Mesendoderm (in vitro differentiated cells): ENCODE measurements at regions not wholly inside any gene's neighbourhood (a gene's known extent, or its start where the extent isn't known, plus 50 kb on each side); places are given as distances from the start of the nearest gene placed in this dataset.

Source experiments
- DNase-seq: peaks from one replicate; pipeline ENCODE4 v3.0.0; 2013
- H2AK5ac ChIP-seq: 2 replicates; pipeline ENCODE4 v1.6.1; 2013; ENCODE audit warnings: low read length, inconsistent platforms
- H2BK120ac ChIP-seq: 2 replicates; pipeline ENCODE4 v1.6.1; 2013; ENCODE audit warnings: low read depth, mild to moderate bottlenecking, low read length, moderate library complexity, mixed read lengths
- H2BK15ac ChIP-seq: replicated peaks from 2 replicates; pipeline ENCODE4 v1.6.1; 2013; ENCODE audit warnings: low read depth, mild to moderate bottlenecking, moderate library complexity
- H2BK5ac ChIP-seq: 2 replicates; pipeline ENCODE4 v1.6.1; 2013; ENCODE audit warnings: low read length, inconsistent platforms
- H3K18ac ChIP-seq: 2 replicates; pipeline ENCODE4 v1.6.1; 2013; ENCODE audit warnings: mild to moderate bottlenecking, low read length, mixed read lengths
- H3K23ac ChIP-seq: one replicate; pipeline ENCODE4 v1.6.1; 2013; ENCODE audit warnings: low read length
- H3K27ac ChIP-seq: 2 replicates; pipeline ENCODE4 v1.5.1; 2013; ENCODE audit warnings: low read depth, mild to moderate bottlenecking, inconsistent platforms, low read length, moderate library complexity
- H3K27me3 ChIP-seq: 2 replicates; pipeline ENCODE4 v1.6.1; 2013; ENCODE audit warnings: low read length, control low read depth, mild to moderate bottlenecking, inconsistent platforms; ENCODE audit not compliant: insufficient read depth, poor library complexity
- H3K36me3 ChIP-seq: 2 replicates; pipeline ENCODE4 v1.6.1; 2013; ENCODE audit warnings: low read length, inconsistent platforms; ENCODE audit not compliant: control insufficient read depth, insufficient read depth
- H3K4ac ChIP-seq: one replicate; pipeline ENCODE4 v1.6.1; 2013; ENCODE audit warnings: low read depth, mild to moderate bottlenecking, low read length, moderate library complexity
- H3K4me1 ChIP-seq: 2 replicates; pipeline ENCODE4 v1.6.1; 2013; ENCODE audit warnings: low read depth, low read length, inconsistent platforms; ENCODE audit not compliant: control insufficient read depth
- H3K4me2 ChIP-seq: 2 replicates; pipeline ENCODE4 v1.6.1; 2013; ENCODE audit warnings: low read length
- H3K4me3 ChIP-seq: 2 replicates; pipeline ENCODE4 v1.5.1; 2013; ENCODE audit warnings: mild to moderate bottlenecking, low read length
- H3K56ac ChIP-seq: one replicate; pipeline ENCODE4 v1.6.1; 2013; ENCODE audit warnings: low read length
- H3K79me1 ChIP-seq: 2 replicates; pipeline ENCODE4 v1.6.1; 2013; ENCODE audit warnings: low read length, inconsistent platforms
- H3K79me2 ChIP-seq: 2 replicates; pipeline ENCODE4 v1.6.1; 2013; ENCODE audit warnings: mild to moderate bottlenecking, low read length; ENCODE audit not compliant: control insufficient read depth, insufficient read depth
- H3K9ac ChIP-seq: 2 replicates; pipeline ENCODE4 v1.6.1; 2013; ENCODE audit warnings: low read length, inconsistent platforms
- H4K5ac ChIP-seq: one replicate; pipeline ENCODE4 v1.6.1; 2013; ENCODE audit warnings: low read length
- H4K8ac ChIP-seq: one replicate; pipeline ENCODE4 v1.6.1; 2013; ENCODE audit warnings: low read depth, mild to moderate bottlenecking, control low read depth, low read length, moderate library complexity
- WGBS: extraction: QIAGEN DNeasy Blood & Tissue Kit; methylation state at CpG from one replicate; pipeline ENCODE4 v1.1.7; 2013; ENCODE audit warnings: low lambda C conversion rate, missing lambda C conversion rate; ENCODE audit not compliant: insufficient coverage; ENCODE audit errors: extremely low coverage; 5-methylcytosine and 5-hydroxymethylcytosine counted together

DNA sequence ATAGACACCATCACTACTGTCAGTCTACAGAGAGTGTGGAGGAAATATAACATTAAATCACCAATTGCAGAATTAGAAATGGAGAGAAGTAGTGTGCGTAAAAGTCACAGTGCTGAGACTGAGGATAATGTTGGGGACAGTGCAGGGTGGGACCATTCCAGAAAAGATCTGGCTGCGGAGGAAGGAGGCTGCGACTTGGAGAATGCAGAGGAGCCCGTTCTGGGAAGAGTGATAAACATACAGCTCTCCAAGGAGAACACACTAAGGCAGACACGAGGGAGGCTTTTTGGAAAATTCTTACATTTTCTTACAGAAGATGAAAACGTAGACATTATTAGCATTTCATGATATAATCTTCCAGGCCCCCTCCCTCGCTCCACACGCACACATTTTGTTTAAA is 337.8 kb downstream of the IRS2 start:
- H4K5ac ChIP-seq, result no peak overlapping the region
- no peak overlapping the region for H3K4ac ChIP-seq
- no peak overlapping the region for H2BK5ac ChIP-seq
- H3K79me1 ChIP-seq, result no peaks in the 10 kb centered on the region
- no CpG with 5 or more reads among the region's 8 CpGs for WGBS
- H2BK15ac ChIP-seq, result no peak overlapping the region
- H3K36me3 ChIP-seq, result no peaks in the 10 kb centered on the region
- no peak for DNase-seq
- no peaks in the 10 kb centered on the region for H3K27me3 ChIP-seq
- H3K9ac ChIP-seq, result no peak overlapping the region
- no peak overlapping the region for H3K18ac ChIP-seq
- no peak overlapping the region for H2AK5ac ChIP-seq
- no peak overlapping the region for H3K4me3 ChIP-seq
- no peaks in the 10 kb centered on the region for H3K4me1 ChIP-seq
- no peak overlapping the region for H2BK120ac ChIP-seq
- H3K4me2 ChIP-seq, result no peak overlapping the region
- no peak overlapping the region for H4K8ac ChIP-seq
- no peak overlapping the region for H3K23ac ChIP-seq
- no peak overlapping the region for H3K56ac ChIP-seq
- H3K27ac ChIP-seq, result no peak overlapping the region
- H3K79me2 ChIP-seq, result no peaks in the 10 kb centered on the region

DNA sequence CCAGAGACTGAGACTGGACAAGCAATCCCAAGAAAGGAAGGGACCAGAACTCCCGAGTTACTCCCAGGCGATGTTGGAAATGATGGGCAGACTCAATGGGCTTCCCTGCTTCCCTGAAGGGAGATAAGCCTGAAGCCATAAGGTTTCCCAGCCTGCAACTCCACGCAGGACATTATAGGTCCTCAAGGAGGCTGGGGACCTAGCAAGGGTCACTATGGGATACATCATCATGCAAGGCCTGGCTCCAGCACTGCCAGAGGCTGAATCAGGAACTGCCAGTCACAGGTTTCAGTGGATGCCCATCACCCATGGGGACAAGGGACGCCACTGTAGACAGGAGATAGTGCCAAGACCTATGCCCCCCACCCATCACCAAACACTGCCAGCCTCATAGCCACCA is 338.7 kb downstream of the IRS2 start:
- Histone ChIP-seq H3K4me2 (no peak overlapping the region), H4K8ac (no peak overlapping the region), H3K4ac (no peak overlapping the region), H3K18ac (no peak overlapping the region), H4K5ac (no peak overlapping the region), H3K27me3 (no peaks in the 10 kb centered on the region), H3K9ac (no peak overlapping the region), H2BK120ac (no peak overlapping the region), H3K79me2 (no peaks in the 10 kb centered on the region), H3K36me3 (no peaks in the 10 kb centered on the region), H3K4me3 (no peak overlapping the region), H3K4me1 (no peaks in the 10 kb centered on the region), H2BK15ac (no peak overlapping the region), H3K79me1 (no peaks in the 10 kb centered on the region), H2AK5ac (no peak overlapping the region), H2BK5ac (no peak overlapping the region), H3K27ac (no peak overlapping the region), H3K23ac (no peak overlapping the region), H3K56ac (no peak overlapping the region)
- WGBS, result no CpG with 5 or more reads among the region's 4 CpGs
- DNase-seq, result no peak

DNA sequence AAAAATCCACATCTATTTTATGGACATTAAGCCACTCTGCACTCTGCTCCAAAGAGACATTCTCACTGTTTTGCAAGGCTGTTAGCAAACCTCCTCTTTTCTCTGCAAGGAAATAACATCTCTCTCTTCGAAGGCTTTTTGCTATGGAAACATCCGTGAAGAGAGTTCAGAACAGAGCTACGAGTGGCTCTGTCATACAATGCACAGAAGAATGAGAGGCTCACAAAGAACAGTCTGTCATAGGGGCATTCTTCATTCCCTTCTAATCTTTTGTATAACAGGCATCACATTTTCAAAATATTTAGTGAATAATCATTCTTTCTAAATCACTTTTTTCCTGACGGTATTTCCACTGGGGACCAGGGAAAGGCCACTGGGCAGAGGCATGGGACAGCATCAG is 346.1 kb downstream of the IRS2 start:
- Histone ChIP-seq H3K27ac (no peak overlapping the region), H4K5ac (no peak overlapping the region), H3K4me2 (no peak overlapping the region), H3K4me3 (no peak overlapping the region), H3K18ac (no peak overlapping the region), H3K56ac (no peak overlapping the region), H3K79me1 (no peaks in the 10 kb centered on the region), H3K4me1 (no peaks in the 10 kb centered on the region), H3K36me3 (no peaks in the 10 kb centered on the region), H2BK15ac (no peak overlapping the region), H2BK120ac (no peak overlapping the region), H3K79me2 (no peaks in the 10 kb centered on the region), H2AK5ac (no peak overlapping the region), H2BK5ac (no peak overlapping the region), H3K23ac (no peak overlapping the region), H3K4ac (no peak overlapping the region), H3K27me3 (no peaks in the 10 kb centered on the region), H3K9ac (no peak overlapping the region), H4K8ac (no peak overlapping the region)
- no peak for DNase-seq
- no CpG with 5 or more reads among the region's 4 CpGs for WGBS

DNA sequence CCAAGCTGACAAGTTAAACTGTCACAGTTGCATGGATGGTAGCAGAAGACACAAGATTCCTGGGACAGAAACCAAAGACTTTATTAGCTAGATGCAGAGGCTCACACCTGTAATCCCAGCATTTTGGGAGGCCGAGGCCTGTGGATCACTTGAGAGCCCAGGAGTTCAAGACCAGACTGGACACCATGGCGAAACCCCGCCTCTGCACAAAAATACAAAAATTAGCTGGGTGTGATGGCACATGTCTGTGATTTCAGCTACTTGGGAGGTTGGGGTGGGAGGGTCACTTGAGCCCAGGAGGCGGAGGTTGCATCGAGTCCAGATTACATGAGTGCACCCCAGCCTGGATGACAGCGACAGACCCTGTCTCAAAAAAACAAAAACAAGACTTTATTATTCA is 346.6 kb downstream of the IRS2 start:
- no peaks in the 10 kb centered on the region for H3K36me3 ChIP-seq
- no peaks in the 10 kb centered on the region for H3K79me1 ChIP-seq
- DNase-seq, result no peak
- no peak overlapping the region for H2BK5ac ChIP-seq
- no peak overlapping the region for H3K18ac ChIP-seq
- no peak overlapping the region for H3K4me3 ChIP-seq
- H2BK120ac ChIP-seq, result no peak overlapping the region
- no CpG with 5 or more reads among the region's 6 CpGs for whole genome bisulfite sequencing
- H3K9ac ChIP-seq, result no peak overlapping the region
- no peaks in the 10 kb centered on the region for H3K4me1 ChIP-seq
- H3K27me3 ChIP-seq, result no peaks in the 10 kb centered on the region
- H4K8ac ChIP-seq, result no peak overlapping the region
- H2BK15ac ChIP-seq, result no peak overlapping the region
- H3K27ac ChIP-seq, result no peak overlapping the region
- H3K23ac ChIP-seq, result no peak overlapping the region
- H3K4ac ChIP-seq, result no peak overlapping the region
- no peak overlapping the region for H4K5ac ChIP-seq
- H3K79me2 ChIP-seq, result no peaks in the 10 kb centered on the region
- H2AK5ac ChIP-seq, result no peak overlapping the region
- no peak overlapping the region for H3K56ac ChIP-seq
- no peak overlapping the region for H3K4me2 ChIP-seq

DNA sequence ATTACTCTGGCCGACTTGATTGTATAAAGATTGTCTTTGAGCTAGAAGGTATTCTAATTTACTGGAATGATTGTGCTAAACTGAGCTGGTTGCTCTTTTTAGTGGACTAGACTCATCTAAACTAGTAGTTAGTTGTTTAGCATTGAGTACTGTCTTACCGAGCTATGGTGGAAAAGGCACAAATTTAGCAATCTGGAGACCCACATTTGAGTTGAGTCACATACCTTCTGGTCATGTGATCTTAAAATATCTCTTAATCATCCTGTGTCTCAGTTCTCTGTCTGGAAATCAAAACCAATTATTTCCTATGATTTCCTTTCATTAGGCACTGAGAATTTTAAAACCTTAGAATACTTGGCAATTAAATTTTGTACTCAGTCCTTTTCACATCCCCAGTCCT is 349.5 kb downstream of the IRS2 start:
- no peak overlapping the region for H3K4ac ChIP-seq
- H3K4me1 ChIP-seq, result no peaks in the 10 kb centered on the region
- H3K4me3 ChIP-seq, result no peak overlapping the region
- H3K36me3 ChIP-seq, result no peaks in the 10 kb centered on the region
- no peaks in the 10 kb centered on the region for H3K79me2 ChIP-seq
- H3K79me1 ChIP-seq, result no peaks in the 10 kb centered on the region
- no peaks in the 10 kb centered on the region for H3K27me3 ChIP-seq
- H3K27ac ChIP-seq, result no peak overlapping the region
- no peak overlapping the region for H4K5ac ChIP-seq
- H2BK5ac ChIP-seq, result no peak overlapping the region
- no peak overlapping the region for H3K56ac ChIP-seq
- no peak overlapping the region for H3K18ac ChIP-seq
- no peak overlapping the region for H2BK120ac ChIP-seq
- H4K8ac ChIP-seq, result no peak overlapping the region
- H2BK15ac ChIP-seq, result no peak overlapping the region
- no peak for DNase-seq
- no peak overlapping the region for H3K4me2 ChIP-seq
- no peak overlapping the region for H2AK5ac ChIP-seq
- no peak overlapping the region for H3K9ac ChIP-seq
- no CpG with 5 or more reads among the region's 2 CpGs for WGBS
- H3K23ac ChIP-seq, result no peak overlapping the region

DNA sequence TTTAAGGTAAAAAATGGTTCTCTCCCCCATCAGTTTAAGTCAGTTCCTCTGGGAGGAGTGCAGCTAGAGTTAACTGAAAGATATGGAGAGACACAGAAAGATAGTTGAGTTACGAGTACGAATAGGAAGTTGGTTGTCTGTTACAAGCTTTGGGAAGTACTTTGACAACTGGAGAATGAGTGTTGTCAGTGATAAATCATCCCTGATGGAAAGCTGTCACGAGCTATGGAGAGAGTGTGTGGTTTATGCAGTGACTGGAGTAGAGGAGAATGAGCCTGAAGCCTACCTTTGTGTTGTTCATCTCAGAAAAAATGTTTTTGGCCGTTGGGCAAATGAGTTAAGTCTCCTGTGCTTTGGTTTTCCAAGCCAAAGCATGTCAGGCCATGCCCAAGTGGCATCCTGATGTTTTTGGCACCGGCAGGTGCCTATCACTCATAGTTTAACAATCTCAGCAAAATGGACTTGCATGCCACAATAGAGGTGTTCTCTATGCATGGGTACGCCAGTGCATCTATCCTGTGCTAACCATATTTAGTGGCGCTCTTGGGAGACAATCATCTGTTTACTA is 350.2 kb downstream of the IRS2 start:
- Histone ChIP-seq H3K79me1 (no peaks in the 10 kb centered on the region), H3K23ac (no peak overlapping the region), H3K27ac (no peak overlapping the region), H3K36me3 (no peaks in the 10 kb centered on the region), H3K4me1 (no peaks in the 10 kb centered on the region), H4K8ac (no peak overlapping the region), H3K4me2 (no peak overlapping the region), H3K79me2 (no peaks in the 10 kb centered on the region), H4K5ac (no peak overlapping the region), H3K9ac (no peak overlapping the region), H3K27me3 (no peaks in the 10 kb centered on the region), H2BK15ac (no peak overlapping the region), H2AK5ac (no peak overlapping the region), H3K4ac (no peak overlapping the region), H3K56ac (no peak overlapping the region), H2BK5ac (no peak overlapping the region), H3K18ac (no peak overlapping the region), H3K4me3 (no peak overlapping the region), H2BK120ac (no peak overlapping the region)
- DNase-seq, result no peak
- 100% methylated on average over 2 of the region's 7 CpGs for WGBS
